ENCODE measurements at regions not wholly inside any gene's neighbourhood (a gene's known extent, or its start where the extent isn't known, plus 50 kb on each side); places are given as distances from the start of the nearest gene placed in this dataset.

DNA sequence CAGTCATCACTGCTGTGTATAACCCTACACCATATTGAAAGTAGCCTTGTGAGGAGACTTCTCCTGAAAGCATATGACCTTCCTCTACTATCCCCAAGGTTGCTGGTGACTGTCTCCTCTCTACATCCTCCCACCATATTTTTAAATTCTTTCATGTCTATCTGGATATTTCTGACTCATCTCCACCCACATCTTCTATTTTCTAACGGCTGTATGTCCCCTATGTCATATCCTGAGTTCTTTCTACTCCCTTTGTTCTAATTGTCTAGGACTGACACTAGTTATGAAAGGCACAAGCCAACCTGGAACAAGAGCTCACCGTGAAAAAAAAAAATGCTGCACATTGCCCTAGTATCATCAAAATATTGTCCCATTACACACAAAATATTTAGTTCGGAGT lies 218.3 kb upstream of the ZNF462 start:
- Histone ChIP-seq H2BK120ac (ENCODE audit: low read depth, low read length, poor library complexity, severe bottlenecking) (no peak overlapping the region), H3K18ac (ENCODE audit: insufficient read length, low read depth, low read length) (no peak overlapping the region), H3K27me3 (ENCODE audit: insufficient read depth, low read length) (no peaks in the 10 kb centered on the region), H2AK5ac (ENCODE audit: insufficient read length, low read length) (no peak overlapping the region), H4K91ac (ENCODE audit: insufficient read length, low read depth, low read length) (no peak overlapping the region), H2BK15ac (ENCODE audit: low read depth, low read length) (no peak overlapping the region), H3K4me2 (ENCODE audit: insufficient read depth, insufficient read length, low read length) (no peak overlapping the region), H3K9me3 (ENCODE audit: control insufficient read depth, low read depth, low read length) (no peaks in the 10 kb centered on the region), H3K23ac (ENCODE audit: insufficient read length, low read depth, low read length) (no peak overlapping the region), H2AFZ (ENCODE audit: low read length) (no peak overlapping the region), H3K79me2 (ENCODE audit: insufficient read depth, low read length) (no peaks in the 10 kb centered on the region), H3K56ac (ENCODE audit: insufficient read length, low read depth, low read length) (no peak overlapping the region), H4K5ac (ENCODE audit: insufficient read length, low read depth, low read length) (no peak overlapping the region), H4K20me1 (ENCODE audit: control insufficient read depth, insufficient read depth, insufficient read length) (no peaks in the 10 kb centered on the region), H2BK20ac (ENCODE audit: low read depth, low read length, poor library complexity, severe bottlenecking) (no peak overlapping the region), H2BK12ac (ENCODE audit: insufficient read length, low read depth, low read length) (no peak overlapping the region), H3K9ac (ENCODE audit: extremely low read depth, insufficient read length, low read length) (no peak overlapping the region), H3K27ac (ENCODE audit: insufficient read length, low read depth, low read length) (no peak overlapping the region), H3K79me1 (ENCODE audit: insufficient read depth, low read depth, low read length, poor library complexity, severe bottlenecking) (no peaks in the 10 kb centered on the region), H3T11ph (ENCODE audit: low read length) (no peak overlapping the region), H3K23me2 (ENCODE audit: insufficient read length, low read depth, low read length, poor library complexity, severe bottlenecking) (no peaks in the 10 kb centered on the region), H2BK5ac (ENCODE audit: insufficient read length, low read length) (no peak overlapping the region), H3K4me1 (ENCODE audit: insufficient read depth, low read length) (no peaks in the 10 kb centered on the region), H3K14ac (ENCODE audit: insufficient read depth, low read length) (no peak overlapping the region), H3K4ac (ENCODE audit: low read depth, low read length) (no peak overlapping the region), H4K8ac (replicated peaks; ENCODE audit: insufficient read length, low read depth, low read length) (no peak overlapping the region)
- no peaks in the 10 kb centered on the region for H3K4me1 Mint-ChIP-seq
- no peak overlapping the region for H3K27ac Mint-ChIP-seq
- H3K27me3 Mint-ChIP-seq (ENCODE audit: low read depth): no peaks in the 10 kb centered on the region
- H3K4me3 Mint-ChIP-seq: no peak overlapping the region
- no CpG with 5 or more reads among the region's 3 CpGs for WGBS (ENCODE audit: extremely low coverage, insufficient read length, low lambda C conversion rate)
- H3K9me3 Mint-ChIP-seq: no peaks in the 10 kb centered on the region
- no peaks in the 10 kb centered on the region for H3K36me3 Mint-ChIP-seq (ENCODE audit: insufficient read depth in 1 of 3, low read depth in 3 of 3)
- TF ChIP-seq, protein P1, sequence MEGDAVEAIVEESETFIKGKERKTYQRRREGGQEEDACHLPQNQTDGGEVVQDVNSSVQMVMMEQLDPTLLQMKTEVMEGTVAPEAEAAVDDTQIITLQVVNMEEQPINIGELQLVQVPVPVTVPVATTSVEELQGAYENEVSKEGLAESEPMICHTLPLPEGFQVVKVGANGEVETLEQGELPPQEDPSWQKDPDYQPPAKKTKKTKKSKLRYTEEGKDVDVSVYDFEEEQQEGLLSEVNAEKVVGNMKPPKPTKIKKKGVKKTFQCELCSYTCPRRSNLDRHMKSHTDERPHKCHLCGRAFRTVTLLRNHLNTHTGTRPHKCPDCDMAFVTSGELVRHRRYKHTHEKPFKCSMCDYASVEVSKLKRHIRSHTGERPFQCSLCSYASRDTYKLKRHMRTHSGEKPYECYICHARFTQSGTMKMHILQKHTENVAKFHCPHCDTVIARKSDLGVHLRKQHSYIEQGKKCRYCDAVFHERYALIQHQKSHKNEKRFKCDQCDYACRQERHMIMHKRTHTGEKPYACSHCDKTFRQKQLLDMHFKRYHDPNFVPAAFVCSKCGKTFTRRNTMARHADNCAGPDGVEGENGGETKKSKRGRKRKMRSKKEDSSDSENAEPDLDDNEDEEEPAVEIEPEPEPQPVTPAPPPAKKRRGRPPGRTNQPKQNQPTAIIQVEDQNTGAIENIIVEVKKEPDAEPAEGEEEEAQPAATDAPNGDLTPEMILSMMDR (conservative IDR thresholded peaks at IDR 0.05): no peak
- no peak for DNase-seq

All from H9 (cell line).